GM19463 (cell line): ENCODE measurements at regions not wholly inside any gene's neighbourhood (a gene's known extent, or its start where the extent isn't known, plus 50 kb on each side); places are given as distances from the start of the nearest gene placed in this dataset.
"Not testable (repeated sequence)": the region's sequence is repeated elsewhere in the genome, so short reads cannot be mapped to it uniquely, and the experiment has no call there.

Experiments
- ATAC-seq: cut with Tn5 transposase; IDR thresholded peaks from one replicate; pipeline ENCODE4 v1.9.1; 2021; ENCODE audit warnings: mild to moderate bottlenecking, moderate library complexity; ENCODE audit not compliant: unreplicated experiment

DNA sequence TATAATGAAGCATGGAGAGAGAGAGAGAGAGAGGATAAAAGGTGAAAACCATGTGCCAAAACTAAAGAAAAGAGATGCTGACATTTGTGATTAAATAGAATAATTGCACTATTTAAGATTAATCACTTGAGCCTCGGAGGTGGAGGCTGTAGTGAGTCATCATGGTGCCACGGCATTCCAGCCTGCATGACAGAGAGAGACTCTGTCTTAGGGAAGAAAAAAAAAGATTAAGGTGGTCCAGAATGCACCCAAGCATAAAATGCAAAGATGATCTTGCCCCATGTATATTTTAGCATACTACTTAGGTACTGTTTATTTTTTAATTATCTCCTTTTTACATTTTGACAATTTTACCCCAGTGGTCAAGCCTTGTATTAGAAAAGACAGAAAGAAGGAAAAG lies 742.5 kb downstream of the SPATA31A1 start:
- not testable (repeated sequence) for ATAC-seq

DNA sequence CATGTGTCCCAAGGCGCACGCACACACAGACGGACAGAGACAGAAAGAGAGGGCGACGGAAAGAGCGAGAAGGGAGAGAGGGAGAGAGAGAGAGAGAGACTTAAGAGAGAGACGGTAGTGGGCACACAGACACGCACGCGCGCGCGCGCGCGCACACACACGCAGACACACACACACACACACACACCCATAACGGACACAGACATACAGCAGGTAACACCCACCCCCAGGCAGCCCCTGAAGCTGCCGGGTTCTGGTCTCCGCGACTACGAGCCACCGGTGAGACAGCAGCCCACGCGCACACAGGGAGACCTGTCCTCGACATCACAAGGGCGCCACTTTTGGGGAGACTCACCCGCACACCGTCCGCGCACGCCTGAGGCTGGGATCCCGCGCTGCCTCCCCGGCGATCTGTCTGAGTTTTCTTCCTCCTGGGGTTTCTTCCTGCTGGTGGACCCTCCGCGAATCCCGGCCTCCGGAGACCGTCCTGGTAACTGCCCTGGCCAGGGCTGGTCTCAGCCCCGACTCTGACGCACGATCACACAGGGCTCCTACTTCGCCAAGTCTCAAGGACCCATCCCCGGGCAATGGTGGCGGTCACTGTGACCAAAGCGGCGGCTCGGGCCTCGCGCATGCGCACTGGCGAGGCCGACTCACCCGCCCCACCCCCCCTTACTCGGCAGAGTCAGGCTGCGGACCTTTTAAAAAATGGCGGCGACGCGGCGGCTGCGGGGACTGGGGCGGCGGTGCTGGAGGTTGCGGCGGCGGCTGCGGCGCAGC lies 750.7 kb downstream of the SPATA31A1 start:
- ATAC-seq: peak; percentile 76

DNA sequence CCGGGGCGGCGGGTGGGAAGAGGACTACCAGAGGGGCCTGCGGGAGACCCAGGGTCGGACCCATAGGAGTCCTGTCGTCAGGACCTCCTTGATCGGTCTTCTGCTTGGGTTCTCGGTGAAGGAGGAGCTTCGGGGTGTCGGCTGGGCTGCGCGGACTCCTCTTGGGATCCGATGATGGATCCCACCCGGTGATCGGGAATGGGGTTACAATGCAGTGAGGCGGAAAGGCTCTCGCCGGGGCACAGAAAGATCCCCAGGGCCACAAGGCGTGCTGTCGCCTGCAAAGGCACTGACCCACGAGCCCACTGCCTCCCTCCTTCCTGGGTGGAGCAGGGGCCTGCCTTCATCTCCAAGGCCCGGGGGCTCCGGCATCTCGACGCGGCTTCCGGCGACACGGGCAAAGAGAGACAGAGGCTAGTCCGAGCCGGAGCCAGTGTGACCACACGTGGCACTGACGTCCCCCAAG lies 751.3 kb downstream of the SPATA31A1 start:
- not testable (repeated sequence) for ATAC-seq

DNA sequence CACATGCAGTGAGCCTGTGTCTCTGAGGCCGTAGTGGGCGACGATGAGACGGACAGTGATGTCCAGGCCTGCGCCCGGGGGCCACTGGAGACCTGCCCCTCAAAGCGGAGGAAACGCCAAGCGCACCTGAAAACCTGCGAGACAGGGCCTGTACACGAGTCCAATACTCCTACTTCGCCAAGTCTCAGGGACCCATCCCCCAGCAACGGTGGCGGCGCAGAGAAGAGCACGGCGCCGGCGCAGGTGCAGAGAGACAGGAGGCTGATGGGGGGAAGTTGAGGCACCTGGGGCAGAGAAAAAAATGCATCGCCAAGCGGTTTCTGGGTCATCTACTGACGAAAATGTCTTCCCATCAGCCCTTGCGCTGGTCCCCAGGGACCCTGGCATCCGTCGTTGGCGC lies 751.8 kb downstream of the SPATA31A1 start:
- not testable (repeated sequence) for ATAC-seq

DNA sequence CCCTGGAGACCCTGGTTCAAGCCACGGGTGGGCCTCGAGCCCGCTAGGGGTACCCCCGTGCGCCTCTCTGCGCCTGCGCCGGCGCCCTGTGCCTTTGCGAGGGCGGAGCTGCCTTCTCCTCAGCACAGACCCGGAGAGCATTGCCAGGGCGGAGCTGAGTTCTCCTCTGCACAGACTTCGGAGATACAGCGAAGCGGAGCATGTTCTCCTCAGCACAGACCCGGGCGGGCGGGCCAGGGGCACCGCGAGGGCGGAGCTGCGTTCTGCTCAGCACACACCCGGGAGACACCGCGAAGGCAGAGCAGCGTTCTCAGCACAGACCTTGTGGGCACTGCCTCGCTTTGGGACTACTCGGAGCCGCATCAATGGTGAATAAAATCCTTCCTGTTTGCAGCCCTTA lies 753.0 kb downstream of the SPATA31A1 start:
- ATAC-seq: not testable (repeated sequence)

DNA sequence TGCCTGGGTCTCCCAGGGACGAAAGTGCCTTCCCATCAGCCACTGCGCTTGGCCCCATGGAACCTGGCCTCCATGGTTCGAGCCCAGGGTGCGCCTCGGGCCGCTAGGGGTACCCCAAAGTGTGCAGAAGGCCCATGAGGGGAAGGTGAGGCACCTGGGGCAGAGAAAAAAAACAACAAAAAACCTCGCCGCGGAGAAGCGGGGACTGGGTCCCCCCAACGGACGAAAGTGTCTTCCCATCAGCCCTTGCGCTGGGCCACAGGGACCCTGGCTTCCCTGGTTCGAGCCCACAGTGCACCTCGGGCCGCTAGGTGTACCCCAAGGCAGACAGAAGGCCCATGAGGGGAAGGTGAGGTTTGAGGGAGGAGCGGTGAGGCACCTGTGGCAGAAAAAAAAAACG lies 755.3 kb downstream of the SPATA31A1 start:
- ATAC-seq: not testable (repeated sequence)

DNA sequence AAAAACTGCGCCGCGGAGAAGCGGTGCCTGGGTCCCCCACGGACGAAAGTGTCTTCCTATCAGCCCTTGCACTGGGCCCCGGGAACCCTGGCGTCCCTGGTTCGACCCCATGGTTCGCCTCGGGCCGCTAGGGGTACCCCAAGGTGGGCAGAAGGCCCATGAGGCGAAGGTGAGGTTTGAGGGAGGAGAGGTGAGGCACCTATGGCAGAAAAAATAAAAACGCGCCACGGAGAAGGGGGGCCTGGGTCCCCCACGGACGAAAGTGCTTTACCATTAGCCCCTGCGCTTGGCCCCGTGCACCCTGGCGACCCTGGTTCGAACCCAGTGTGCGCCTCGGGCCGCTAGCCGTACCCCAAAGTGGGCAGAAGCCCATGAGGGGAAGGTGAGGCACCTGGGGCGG lies 756.1 kb downstream of the SPATA31A1 start:
- not testable (repeated sequence) for ATAC-seq

DNA sequence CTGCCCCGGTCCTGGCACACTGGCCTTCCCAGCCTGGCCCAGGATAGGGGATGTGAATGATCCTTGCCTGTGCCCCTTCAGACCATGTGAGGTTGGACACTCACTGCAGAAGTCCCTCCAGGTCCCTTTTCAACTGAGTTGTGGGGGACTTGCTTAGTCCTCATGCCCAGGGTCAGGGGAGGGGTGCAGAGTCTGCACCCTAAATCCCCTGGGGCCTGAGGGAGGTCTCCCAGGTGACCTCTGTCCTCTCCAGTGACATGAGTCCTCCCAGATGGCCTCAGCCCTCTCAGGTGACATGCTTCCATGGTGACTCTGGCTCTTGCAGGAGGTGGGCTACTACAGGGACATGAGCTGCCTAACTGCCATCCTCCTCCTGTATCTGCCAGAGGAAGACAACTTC lies 775.1 kb downstream of the SPATA31A1 start:
- ATAC-seq: not testable (repeated sequence)

DNA sequence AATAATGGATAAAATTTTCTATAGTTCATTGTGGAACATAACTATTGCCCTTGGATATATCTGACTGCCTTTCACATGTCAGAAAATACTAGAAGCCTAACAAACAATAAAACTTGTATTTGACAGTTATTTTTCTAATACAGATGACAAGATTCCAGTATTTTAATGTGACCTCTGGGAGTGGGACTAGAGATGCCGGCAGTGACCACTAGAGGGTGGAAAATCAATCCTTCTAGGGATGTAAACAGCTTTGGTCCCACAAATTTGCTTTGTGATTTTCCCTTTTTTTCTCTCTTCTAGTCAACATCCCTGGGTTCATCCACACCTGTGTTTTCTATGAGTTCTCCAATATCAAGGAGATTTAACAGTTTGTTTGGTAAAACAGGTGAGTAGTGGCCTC lies 813.7 kb downstream of the SPATA31A1 start:
- peak; percentile 74 for ATAC-seq

DNA sequence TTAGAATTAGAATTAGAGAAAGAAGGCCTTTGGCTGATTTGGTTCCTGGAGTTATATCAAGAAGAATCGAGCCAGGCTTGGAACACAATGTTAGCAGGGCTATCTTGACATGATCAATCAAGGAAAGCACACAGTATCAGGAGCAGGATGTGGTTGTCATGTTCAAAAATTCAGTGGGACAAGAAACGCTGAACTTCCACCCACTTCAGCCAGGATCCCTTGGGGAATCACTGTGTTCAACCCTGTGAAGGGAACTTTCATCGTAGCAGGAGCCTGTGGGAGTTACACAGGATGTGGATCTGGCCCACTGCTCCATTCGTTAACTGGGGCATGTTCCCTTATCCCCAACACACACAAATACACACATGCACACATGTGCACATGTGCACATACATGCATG lies 817.8 kb downstream of the SPATA31A1 start:
- not testable (repeated sequence) for ATAC-seq

DNA sequence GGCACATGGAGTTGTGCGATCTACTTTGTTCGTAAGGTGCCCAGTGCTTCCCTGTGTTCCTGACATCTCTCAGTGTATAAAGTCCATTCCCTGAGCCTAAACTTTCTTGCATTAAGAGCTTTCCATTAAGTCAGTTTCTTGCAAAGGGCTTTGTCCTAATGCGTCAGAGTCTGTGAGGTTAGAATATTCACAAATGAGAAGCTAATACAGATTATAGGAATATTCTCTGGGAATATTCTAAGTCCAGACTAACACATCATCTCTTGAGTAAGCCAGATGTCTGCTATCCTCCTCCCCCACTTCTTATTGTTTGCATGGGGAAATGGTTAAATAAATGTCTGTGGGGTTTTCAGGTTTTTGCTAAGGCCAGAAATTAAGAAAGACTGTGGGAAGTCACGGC lies 818.6 kb downstream of the SPATA31A1 start:
- not testable (repeated sequence) for ATAC-seq

DNA sequence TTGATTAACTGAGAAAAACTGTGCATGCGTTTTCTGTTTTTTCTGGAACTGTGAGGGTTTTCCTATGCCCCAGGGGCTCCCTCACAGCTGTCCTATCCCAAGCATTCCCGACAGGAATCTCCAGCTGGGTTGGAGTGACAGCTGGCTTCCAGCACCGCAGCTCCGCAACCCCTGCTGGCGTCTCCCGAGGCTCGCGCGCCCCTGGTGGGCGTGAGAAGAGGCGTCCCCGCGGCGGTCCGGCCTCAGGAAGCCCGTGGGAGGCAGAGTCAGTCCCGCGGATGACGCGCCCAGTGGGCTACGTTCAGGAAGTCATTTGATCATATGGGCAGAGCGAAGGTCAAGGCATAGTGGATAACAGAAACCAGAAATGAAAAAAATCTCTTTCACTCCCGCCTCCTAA lies 821.9 kb downstream of the SPATA31A1 start:
- ATAC-seq: not testable (repeated sequence)

DNA sequence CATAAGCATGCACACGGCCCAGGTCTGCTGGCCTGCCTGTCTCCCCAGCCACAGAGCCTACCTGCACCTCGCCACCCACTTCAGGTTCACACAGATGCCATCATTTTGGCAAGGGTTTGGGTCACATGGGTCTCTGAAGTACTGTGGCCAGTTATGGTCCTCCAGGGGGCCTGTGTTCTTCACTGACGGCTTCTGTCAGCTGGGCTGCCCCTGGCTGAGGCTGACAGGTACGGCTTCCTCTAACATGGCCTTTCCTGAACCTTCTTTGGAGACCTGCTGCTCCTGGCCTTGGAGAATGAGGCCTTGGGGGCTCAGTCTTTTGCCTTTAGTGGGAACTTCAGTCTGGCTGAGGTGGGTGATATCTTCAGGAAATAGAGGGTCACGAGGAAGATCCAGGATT lies 835.9 kb downstream of the SPATA31A1 start:
- not testable (repeated sequence) for ATAC-seq

DNA sequence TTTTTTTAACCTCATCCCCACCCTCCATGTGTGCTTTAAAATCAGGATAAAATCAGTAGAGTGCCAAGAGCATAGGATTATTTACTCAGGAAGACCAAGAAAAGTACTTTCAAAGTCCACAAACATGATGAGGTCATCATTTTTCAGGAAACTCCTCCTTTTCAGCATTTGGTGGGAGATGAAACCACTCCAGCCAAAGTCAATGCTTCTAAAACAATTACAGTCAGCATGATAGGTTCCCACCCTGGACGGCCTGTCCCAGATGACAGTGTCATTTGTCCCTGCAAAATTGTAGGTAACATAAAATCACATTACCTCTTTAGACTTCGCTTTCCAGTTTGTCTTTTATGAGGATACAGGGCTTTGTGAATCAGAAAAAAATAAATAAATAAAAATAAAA lies 836.7 kb downstream of the SPATA31A1 start:
- ATAC-seq: not testable (repeated sequence)

DNA sequence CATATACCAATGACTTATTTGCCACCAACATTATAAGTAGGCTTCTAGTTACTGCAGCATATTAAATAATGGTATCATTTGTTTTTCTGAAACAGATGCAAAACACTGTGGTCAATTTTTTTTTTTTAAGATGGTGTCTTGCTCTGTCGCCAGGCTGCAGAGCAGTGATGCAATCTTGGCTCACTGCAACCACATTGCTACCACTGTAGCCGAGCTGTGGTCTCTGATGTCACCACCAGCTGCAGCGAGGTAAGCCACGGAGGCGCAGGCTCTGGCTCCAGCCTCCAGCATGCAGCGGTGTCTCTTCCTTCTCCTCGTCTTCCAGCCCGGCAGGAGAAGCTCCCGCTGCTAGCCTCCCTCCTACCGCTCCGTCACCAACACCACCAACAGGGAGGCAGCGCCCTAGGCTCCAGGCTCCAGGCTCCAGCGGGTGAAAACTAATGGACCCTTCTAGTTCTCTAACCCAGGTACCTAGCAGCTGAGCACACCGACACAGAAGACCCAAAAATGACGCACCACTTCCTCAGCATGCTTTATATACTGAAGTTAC lies 840.8 kb downstream of the SPATA31A1 start:
- ATAC-seq: not testable (repeated sequence)

DNA sequence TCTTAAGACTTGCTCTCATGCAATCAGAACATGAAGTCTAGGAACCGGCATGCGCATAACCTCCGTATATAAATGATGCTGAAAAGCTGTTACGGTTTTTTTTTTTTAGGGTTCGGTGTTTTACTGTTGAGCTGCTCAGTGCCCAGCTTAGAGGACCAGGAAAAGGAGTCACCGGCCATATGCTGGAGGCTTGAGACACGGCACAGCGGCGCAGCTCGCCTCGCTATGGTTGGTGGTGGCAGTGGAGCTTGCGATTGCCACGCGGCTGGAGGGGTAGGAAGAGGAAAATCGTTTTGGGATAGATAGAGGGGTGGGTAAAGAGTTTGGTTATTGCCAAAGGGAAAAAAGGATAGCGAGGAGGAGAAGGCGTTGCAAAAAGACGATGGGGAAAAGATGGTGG lies 841.3 kb downstream of the SPATA31A1 start:
- ATAC-seq: not testable (repeated sequence)

DNA sequence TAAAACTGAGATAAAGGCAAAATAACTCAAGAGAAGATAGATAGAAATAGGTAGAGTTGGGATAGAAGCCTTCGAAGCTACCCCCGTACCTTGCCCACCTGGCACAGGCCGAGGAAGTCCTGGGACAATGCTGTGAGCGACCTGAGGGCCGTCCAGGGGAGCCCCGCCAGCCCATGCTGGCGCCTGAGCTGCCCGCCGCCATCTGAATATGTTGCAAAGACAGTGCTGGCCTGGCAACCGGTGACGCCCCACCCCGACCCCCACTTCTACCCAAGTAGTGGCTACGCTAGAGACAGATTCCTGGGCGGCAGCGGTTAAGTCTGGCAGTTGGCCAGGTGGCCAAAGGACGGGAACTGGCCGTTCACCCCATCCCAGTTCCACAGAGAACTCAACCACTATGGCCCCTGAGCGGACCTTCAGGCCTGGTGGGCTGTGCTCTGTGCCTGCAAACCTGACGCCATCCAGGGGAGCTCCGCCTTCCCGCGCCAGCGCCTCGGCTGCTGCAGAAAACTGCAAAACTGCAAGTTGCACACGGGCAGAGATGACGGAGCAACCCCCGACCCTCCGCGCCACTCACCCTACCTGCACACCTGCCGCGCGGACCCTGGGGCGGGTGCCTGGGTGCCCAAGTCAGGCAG lies 866.2 kb downstream of the SPATA31A1 start:
- not testable (repeated sequence) for ATAC-seq

DNA sequence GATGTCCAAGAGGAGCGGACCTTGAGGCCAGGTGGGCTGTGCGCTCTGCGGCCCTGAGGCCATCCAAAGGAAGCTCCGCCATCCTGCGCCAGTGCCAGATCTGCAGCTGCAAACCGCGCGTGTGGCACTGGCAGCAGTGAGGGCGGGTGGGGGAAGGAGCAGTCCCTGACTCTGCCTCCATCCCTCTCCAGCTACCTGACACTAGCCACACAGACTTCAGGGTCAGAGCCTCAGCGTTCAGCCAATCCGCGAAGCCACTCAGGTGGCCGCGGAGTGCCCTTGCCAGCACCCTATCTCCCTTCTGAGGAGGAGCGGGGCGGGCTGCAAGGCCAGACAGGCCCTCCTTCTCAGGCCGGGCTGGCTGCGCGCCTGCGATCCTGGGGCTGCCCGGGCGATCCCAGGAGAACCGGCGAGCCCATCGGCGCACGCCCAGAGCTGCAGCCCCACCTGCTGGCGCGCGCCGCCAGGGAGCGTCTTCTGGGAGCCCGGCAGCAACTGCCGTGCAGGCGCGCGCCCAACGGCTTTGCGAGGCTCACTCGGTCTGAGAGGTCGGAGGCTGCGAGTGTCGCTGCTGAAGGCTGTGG lies 867.2 kb downstream of the SPATA31A1 start:
- ATAC-seq: not testable (repeated sequence)

DNA sequence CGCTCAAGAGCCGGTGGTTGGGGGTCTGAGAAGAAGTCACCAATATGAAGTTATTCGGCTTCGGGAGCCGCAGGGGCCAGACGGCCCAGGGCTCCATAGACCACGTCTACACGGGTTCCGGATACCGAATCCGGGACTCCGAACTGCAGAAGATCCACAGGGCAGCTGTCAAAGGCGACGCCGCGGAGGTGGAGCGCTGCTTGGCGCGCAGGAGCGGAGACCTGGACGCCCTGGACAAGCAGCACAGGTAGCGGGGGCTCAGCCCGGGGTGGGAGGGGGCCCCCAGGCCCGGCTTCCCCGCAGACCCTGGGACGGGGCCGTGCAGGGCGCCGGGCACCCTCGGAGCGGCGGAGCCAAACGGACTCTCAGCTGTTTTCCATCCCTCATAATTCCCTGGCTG lies 867.9 kb downstream of the SPATA31A1 start:
- not testable (repeated sequence) for ATAC-seq
